ENCODE measurements at regions not wholly inside any gene's neighbourhood (a gene's known extent, or its start where the extent isn't known, plus 50 kb on each side); places are given as distances from the start of the nearest gene placed in this dataset.

DNA sequence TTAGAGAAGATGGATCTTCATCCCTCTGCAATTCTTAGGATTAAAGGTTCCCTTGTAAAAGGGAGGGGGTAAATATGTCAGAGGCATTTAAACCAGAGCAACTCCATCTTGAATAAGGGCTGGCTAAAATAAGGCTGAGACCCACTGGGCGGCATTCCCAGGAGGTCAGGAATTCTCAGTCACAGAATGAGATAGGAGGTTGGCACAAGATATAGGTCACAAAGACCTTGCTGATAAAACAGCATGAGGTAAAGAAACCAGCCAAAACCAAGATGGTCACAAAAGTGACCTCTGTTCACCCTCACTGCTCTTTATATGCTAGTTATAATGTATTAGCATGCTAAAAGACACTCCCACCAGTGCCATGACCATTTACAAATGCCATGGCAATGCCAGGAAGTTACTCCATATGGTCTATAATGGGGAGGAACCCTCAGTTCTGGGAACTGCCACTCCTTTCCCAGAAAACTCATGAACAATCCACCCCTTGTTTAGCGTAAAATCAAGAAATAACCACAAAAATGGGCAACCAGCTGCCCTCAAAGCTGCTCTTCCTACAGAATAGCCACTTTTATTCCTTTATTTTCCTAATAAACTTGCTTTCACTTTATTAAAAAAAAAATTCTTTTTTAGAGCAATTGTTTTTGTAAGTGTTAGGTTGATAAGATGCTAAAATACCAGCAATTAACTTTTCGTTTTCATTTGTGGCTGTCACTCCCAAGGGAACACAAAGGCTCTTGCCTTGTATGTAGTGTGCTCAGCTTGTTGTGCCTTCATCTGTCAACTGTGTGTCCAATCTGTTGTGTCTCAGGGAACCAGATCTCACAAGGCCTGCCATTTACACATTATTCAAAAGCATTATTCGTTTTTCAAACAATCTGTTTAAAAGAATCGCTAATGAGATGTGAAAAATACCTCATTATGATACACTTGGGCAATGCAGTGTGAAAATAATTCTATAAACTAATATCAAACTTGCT is 205.2 kb upstream of the RGPD4 start:
- H3K4me1 ChIP-seq (ENCODE audit: insufficient read depth, low read length) = no peaks in the 10 kb centered on the region
- DNase-seq (no peak), ATAC-seq (ENCODE audit: insufficient read depth, low read depth) (no peak)
- H3K9me3 ChIP-seq (ENCODE audit: insufficient read depth, low read length, severe bottlenecking) = peaks cover 16% of the 10 kb centered on the region
- H3K4me2 ChIP-seq (ENCODE audit: insufficient read depth, low read length) = no peak overlapping the region
- no peaks in the 10 kb centered on the region for H3K79me2 ChIP-seq (ENCODE audit: insufficient read depth, low read length)
- no peaks in the 10 kb centered on the region for H3K36me3 ChIP-seq (ENCODE audit: insufficient read depth, low read length)
- no peaks in the 10 kb centered on the region for H4K20me1 ChIP-seq (ENCODE audit: insufficient read depth, low read length)
- TF ChIP-seq EZH2 (IDR thresholded peaks at IDR 0.05; ENCODE audit: borderline replicate concordance, low read depth, low read length, severe bottlenecking) = no peak
- no peak overlapping the region for H3K27ac ChIP-seq (ENCODE audit: low read length)
- H2AFZ ChIP-seq (ENCODE audit: low read depth, low read length) = no peak overlapping the region
- no peak overlapping the region for H3K9ac ChIP-seq (ENCODE audit: low read depth, low read length)
- no peak overlapping the region for H3K4me3 ChIP-seq (ENCODE audit: low read depth in 1 of 2, low read length in 2 of 2)
- no peaks in the 10 kb centered on the region for H3K27me3 ChIP-seq (ENCODE audit: insufficient read depth, low read length, poor library complexity)

- ATAC-seq (ENCODE audit: insufficient read depth, low read depth) (no peak), DNase-seq (no peak)
- Histone ChIP-seq H3K79me2 (ENCODE audit: insufficient read depth, low read length) (no peaks in the 10 kb centered on the region), H3K4me3 (ENCODE audit: low read depth in 1 of 2, low read length in 2 of 2) (no peak overlapping the region), H2AFZ (ENCODE audit: low read depth, low read length) (no peak overlapping the region), H3K27ac (ENCODE audit: low read length) (no peak overlapping the region), H4K20me1 (ENCODE audit: insufficient read depth, low read length) (no peaks in the 10 kb centered on the region), H3K4me1 (ENCODE audit: insufficient read depth, low read length) (no peaks in the 10 kb centered on the region), H3K9me3 (ENCODE audit: insufficient read depth, low read length, severe bottlenecking) (peaks cover 13% of the 10 kb centered on the region), H3K36me3 (ENCODE audit: insufficient read depth, low read length) (no peaks in the 10 kb centered on the region), H3K4me2 (ENCODE audit: insufficient read depth, low read length) (no peak overlapping the region), H3K9ac (ENCODE audit: low read depth, low read length) (no peak overlapping the region), H3K27me3 (ENCODE audit: insufficient read depth, low read length, poor library complexity) (no peaks in the 10 kb centered on the region)
- TF ChIP-seq EZH2 (IDR thresholded peaks at IDR 0.05; ENCODE audit: borderline replicate concordance, low read depth, low read length, severe bottlenecking) = no peak
- TF ChIP-seq, protein P1, sequence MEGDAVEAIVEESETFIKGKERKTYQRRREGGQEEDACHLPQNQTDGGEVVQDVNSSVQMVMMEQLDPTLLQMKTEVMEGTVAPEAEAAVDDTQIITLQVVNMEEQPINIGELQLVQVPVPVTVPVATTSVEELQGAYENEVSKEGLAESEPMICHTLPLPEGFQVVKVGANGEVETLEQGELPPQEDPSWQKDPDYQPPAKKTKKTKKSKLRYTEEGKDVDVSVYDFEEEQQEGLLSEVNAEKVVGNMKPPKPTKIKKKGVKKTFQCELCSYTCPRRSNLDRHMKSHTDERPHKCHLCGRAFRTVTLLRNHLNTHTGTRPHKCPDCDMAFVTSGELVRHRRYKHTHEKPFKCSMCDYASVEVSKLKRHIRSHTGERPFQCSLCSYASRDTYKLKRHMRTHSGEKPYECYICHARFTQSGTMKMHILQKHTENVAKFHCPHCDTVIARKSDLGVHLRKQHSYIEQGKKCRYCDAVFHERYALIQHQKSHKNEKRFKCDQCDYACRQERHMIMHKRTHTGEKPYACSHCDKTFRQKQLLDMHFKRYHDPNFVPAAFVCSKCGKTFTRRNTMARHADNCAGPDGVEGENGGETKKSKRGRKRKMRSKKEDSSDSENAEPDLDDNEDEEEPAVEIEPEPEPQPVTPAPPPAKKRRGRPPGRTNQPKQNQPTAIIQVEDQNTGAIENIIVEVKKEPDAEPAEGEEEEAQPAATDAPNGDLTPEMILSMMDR (IDR thresholded peaks at IDR 0.05; ENCODE audit: borderline replicate concordance, extremely low read depth, low read length, poor library complexity, severe bottlenecking) = no peak
These were observed 203.9 kb upstream of the RGPD4 start for GRCh38 chr2:107622741-107623310.

- Histone ChIP-seq H3K27me3 (ENCODE audit: insufficient read depth, low read length, poor library complexity) (no peaks in the 10 kb centered on the region), H3K27ac (ENCODE audit: low read length) (no peak overlapping the region), H4K20me1 (ENCODE audit: insufficient read depth, low read length) (no peaks in the 10 kb centered on the region), H3K36me3 (ENCODE audit: insufficient read depth, low read length) (no peaks in the 10 kb centered on the region), H3K4me3 (ENCODE audit: low read depth in 1 of 2, low read length in 2 of 2) (no peak overlapping the region), H3K4me1 (ENCODE audit: insufficient read depth, low read length) (no peaks in the 10 kb centered on the region), H3K79me2 (ENCODE audit: insufficient read depth, low read length) (no peaks in the 10 kb centered on the region), H3K4me2 (ENCODE audit: insufficient read depth, low read length) (no peak overlapping the region), H2AFZ (ENCODE audit: low read depth, low read length) (no peak overlapping the region), H3K9ac (ENCODE audit: low read depth, low read length) (no peak overlapping the region), H3K9me3 (ENCODE audit: insufficient read depth, low read length, severe bottlenecking) (peaks cover 5% of the 10 kb centered on the region)
- ATAC-seq (ENCODE audit: insufficient read depth, low read depth) = no peak
- TF ChIP-seq, protein P1 (IDR thresholded peaks at IDR 0.05; ENCODE audit: borderline replicate concordance, extremely low read depth, low read length, poor library complexity, severe bottlenecking) = no peak
- TF ChIP-seq EZH2 (IDR thresholded peaks at IDR 0.05; ENCODE audit: borderline replicate concordance, low read depth, low read length, severe bottlenecking) = no peak
- DNase-seq = no peak
These were observed 200.7 kb upstream of the RGPD4 start for GRCh38 chr2:107625982-107626381.

DNA sequence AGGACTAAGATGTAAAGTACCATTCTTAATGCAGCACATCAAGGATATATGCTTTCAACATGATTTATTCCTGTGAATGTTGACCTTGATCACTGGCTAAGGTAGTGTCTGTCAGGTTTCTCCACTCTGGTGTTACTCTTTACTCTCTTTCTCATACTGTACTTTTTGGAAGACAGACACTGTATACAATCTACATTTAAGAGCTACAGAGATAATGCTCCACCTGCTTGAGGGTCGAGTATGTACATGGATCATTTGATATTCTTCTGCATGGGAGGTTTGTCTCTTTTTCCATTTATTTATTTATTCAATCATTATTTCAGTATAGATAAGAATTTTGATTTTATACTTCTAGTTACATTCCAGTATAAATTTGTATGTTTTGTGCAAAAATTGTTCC is 199.5 kb upstream of the RGPD4 start:
- no peaks in the 10 kb centered on the region for H3K36me3 ChIP-seq (ENCODE audit: insufficient read depth, low read length)
- H4K20me1 ChIP-seq (ENCODE audit: insufficient read depth, low read length) = no peaks in the 10 kb centered on the region
- TF ChIP-seq EZH2 (IDR thresholded peaks at IDR 0.05; ENCODE audit: borderline replicate concordance, low read depth, low read length, severe bottlenecking) = no peak
- TF ChIP-seq, protein P1 (IDR thresholded peaks at IDR 0.05; ENCODE audit: borderline replicate concordance, extremely low read depth, low read length, poor library complexity, severe bottlenecking) = no peak
- H3K4me1 ChIP-seq (ENCODE audit: insufficient read depth, low read length) = no peaks in the 10 kb centered on the region
- H3K4me2 ChIP-seq (ENCODE audit: insufficient read depth, low read length) = no peak overlapping the region
- H3K4me3 ChIP-seq (ENCODE audit: low read depth in 1 of 2, low read length in 2 of 2) = no peak overlapping the region
- ATAC-seq (ENCODE audit: insufficient read depth, low read depth) (no peak), DNase-seq (no peak)
- peaks cover 5% of the 10 kb centered on the region for H3K9me3 ChIP-seq (ENCODE audit: insufficient read depth, low read length, severe bottlenecking)
- no peak overlapping the region for H3K27ac ChIP-seq (ENCODE audit: low read length)
- H2AFZ ChIP-seq (ENCODE audit: low read depth, low read length) = no peak overlapping the region
- no peak overlapping the region for H3K9ac ChIP-seq (ENCODE audit: low read depth, low read length)
- H3K27me3 ChIP-seq (ENCODE audit: insufficient read depth, low read length, poor library complexity) = no peaks in the 10 kb centered on the region
- H3K79me2 ChIP-seq (ENCODE audit: insufficient read depth, low read length) = no peaks in the 10 kb centered on the region
